ENCODE measurements at regions not wholly inside any gene's neighbourhood (a gene's known extent, or its start where the extent isn't known, plus 50 kb on each side); places are given as distances from the start of the nearest gene placed in this dataset.

- Histone ChIP-seq H3K27ac (ENCODE audit: low read length) (no peak overlapping the region), H4K20me1 (ENCODE audit: insufficient read depth, low read length) (no peaks in the 10 kb centered on the region), H3K27me3 (ENCODE audit: low read depth, low read length) (no peaks in the 10 kb centered on the region), H3K36me3 (replicated peaks; ENCODE audit: low read depth, low read length) (no peaks in the 10 kb centered on the region), H3K4me1 (ENCODE audit: low read length) (no peaks in the 10 kb centered on the region), H3K4me2 (ENCODE audit: low read length) (no peak overlapping the region), H3K9me3 (ENCODE audit: insufficient read depth, low read length) (peaks cover 17% of the 10 kb centered on the region; the same call in 1 of the 2 replicates), H3K4me3 (ENCODE audit: low read length) (no peak overlapping the region), H3K9ac (ENCODE audit: low read length) (no peak overlapping the region), H2AFZ (ENCODE audit: low read depth, low read length) (no peak overlapping the region), H3K79me2 (ENCODE audit: low read length) (no peaks in the 10 kb centered on the region)
- TF ChIP-seq CTCF (IDR thresholded peaks at IDR 0.05; ENCODE audit: low read depth, low read length) (no peak), EZH2phosphoT487 (IDR thresholded peaks at IDR 0.05; ENCODE audit: low read depth) (no peak)
Observed at GRCh38 chr2:150143087-150143536, 344.4 kb downstream of the RND3 start.

- Histone ChIP-seq H3K4me2 (ENCODE audit: low read length) (no peak overlapping the region), H3K4me3 (ENCODE audit: low read length) (no peak overlapping the region), H3K27ac (ENCODE audit: low read length) (no peak overlapping the region), H3K9me3 (ENCODE audit: insufficient read depth, low read length) (peaks cover 17% of the 10 kb centered on the region; the same call in 1 of the 2 replicates), H2AFZ (ENCODE audit: low read depth, low read length) (no peak overlapping the region), H3K4me1 (ENCODE audit: low read length) (no peaks in the 10 kb centered on the region), H3K27me3 (ENCODE audit: low read depth, low read length) (no peaks in the 10 kb centered on the region), H3K36me3 (replicated peaks; ENCODE audit: low read depth, low read length) (no peaks in the 10 kb centered on the region), H3K79me2 (ENCODE audit: low read length) (no peaks in the 10 kb centered on the region), H4K20me1 (ENCODE audit: insufficient read depth, low read length) (no peaks in the 10 kb centered on the region), H3K9ac (ENCODE audit: low read length) (no peak overlapping the region)
- TF ChIP-seq EZH2phosphoT487 (IDR thresholded peaks at IDR 0.05; ENCODE audit: low read depth) (no peak), CTCF (IDR thresholded peaks at IDR 0.05; ENCODE audit: low read depth, low read length) (no peak)
Observed at GRCh38 chr2:150142561-150142960, 344.9 kb downstream of the RND3 start.

GRCh38 chr2:150141226-150142001 lies 346.1 kb downstream of the RND3 start:
- no peaks in the 10 kb centered on the region for H3K36me3 ChIP-seq (replicated peaks; ENCODE audit: low read depth, low read length)
- H3K27me3 ChIP-seq (ENCODE audit: low read depth, low read length): no peaks in the 10 kb centered on the region
- H3K4me2 ChIP-seq (ENCODE audit: low read length): no peak overlapping the region
- no peak overlapping the region for H3K4me3 ChIP-seq (ENCODE audit: low read length)
- no peak overlapping the region for H3K9ac ChIP-seq (ENCODE audit: low read length)
- H2AFZ ChIP-seq (ENCODE audit: low read depth, low read length): no peak overlapping the region
- H3K9me3 ChIP-seq (ENCODE audit: insufficient read depth, low read length): peaks cover 11% of the 10 kb centered on the region; the same call in 1 of the 2 replicates
- TF ChIP-seq CTCF (IDR thresholded peaks at IDR 0.05; ENCODE audit: low read depth, low read length): no peak
- TF ChIP-seq EZH2phosphoT487 (IDR thresholded peaks at IDR 0.05; ENCODE audit: low read depth): no peak
- no peaks in the 10 kb centered on the region for H3K79me2 ChIP-seq (ENCODE audit: low read length)
- H3K4me1 ChIP-seq (ENCODE audit: low read length): no peaks in the 10 kb centered on the region
- H4K20me1 ChIP-seq (ENCODE audit: insufficient read depth, low read length): no peaks in the 10 kb centered on the region
- no peak overlapping the region for H3K27ac ChIP-seq (ENCODE audit: low read length)

- Histone ChIP-seq H3K9me3 (ENCODE audit: insufficient read depth, low read length) (0 out of 2 replicates have a peak, but pooled peaks cover 5% of the 10 kb centered on the region), H4K20me1 (ENCODE audit: insufficient read depth, low read length) (no peaks in the 10 kb centered on the region), H2AFZ (ENCODE audit: low read depth, low read length) (no peak overlapping the region), H3K9ac (ENCODE audit: low read length) (no peak overlapping the region), H3K4me3 (ENCODE audit: low read length) (no peak overlapping the region), H3K79me2 (ENCODE audit: low read length) (no peaks in the 10 kb centered on the region), H3K4me1 (ENCODE audit: low read length) (no peaks in the 10 kb centered on the region), H3K4me2 (ENCODE audit: low read length) (no peak overlapping the region), H3K27me3 (ENCODE audit: low read depth, low read length) (no peaks in the 10 kb centered on the region), H3K36me3 (replicated peaks; ENCODE audit: low read depth, low read length) (no peaks in the 10 kb centered on the region), H3K27ac (ENCODE audit: low read length) (no peak overlapping the region)
- no peak for TF ChIP-seq EZH2phosphoT487 (IDR thresholded peaks at IDR 0.05; ENCODE audit: low read depth)
- TF ChIP-seq CTCF (IDR thresholded peaks at IDR 0.05; ENCODE audit: low read depth, low read length): no peak
Observed at GRCh38 chr2:150140777-150141176, 346.7 kb downstream of the RND3 start.
